Duodenal mucosa (tissue), 2 donors: ENCODE measurements at regions not wholly inside any gene's neighbourhood (a gene's known extent, or its start where the extent isn't known, plus 50 kb on each side); places are given as distances from the start of the nearest gene placed in this dataset.

Experiments used
- H3K27ac ChIP-seq: one replicate; pipeline ENCODE4 v1.7.0; 2013; ENCODE audit warnings: low read depth, low read length
- H3K27me3 ChIP-seq, 2 donors: one replicate each; pipeline ENCODE4 v1.7.0; 2013; ENCODE audit warnings: low read length in 2 of 2, control low read depth in 1 of 2; ENCODE audit not compliant: insufficient read depth in 2 of 2, control insufficient read depth in 1 of 2
- H3K36me3 ChIP-seq, 2 donors: one replicate each; pipeline ENCODE4 v1.7.0; 2013; ENCODE audit warnings: low read length in 2 of 2, control low read depth in 1 of 2; ENCODE audit not compliant: insufficient read depth in 2 of 2, control insufficient read depth in 1 of 2
- H3K4me1 ChIP-seq, 2 donors: one replicate each; pipeline ENCODE4 v1.7.0; 2013; ENCODE audit warnings: low read length in 2 of 2, control low read depth in 1 of 2; ENCODE audit not compliant: insufficient read depth in 2 of 2, control insufficient read depth in 1 of 2
- H3K4me3 ChIP-seq, 2 donors: one replicate each; pipeline ENCODE4 v1.7.0; 2013; ENCODE audit warnings: low read length in 2 of 2, low read depth in 1 of 2
- H3K9ac ChIP-seq, 2 donors: one replicate each; pipeline ENCODE4 v1.7.0; 2013; ENCODE audit warnings: low read length in 2 of 2, low read depth in 1 of 2
- H3K9me3 ChIP-seq, 2 donors: one replicate each; pipeline ENCODE4 v1.7.0; 2013; ENCODE audit warnings: low read length in 2 of 2, control low read depth in 1 of 2; ENCODE audit not compliant: control insufficient read depth in 1 of 2

- Histone ChIP-seq H3K4me3 (no peak overlapping the region), H3K9ac (no peak overlapping the region), H3K27me3 (no peaks in the 10 kb centered on the region), H3K27ac (no peak overlapping the region), H3K4me1 (peaks cover 15 to 23% of the 10 kb centered on the region in 2 donors), H3K9me3 (no peaks in the 10 kb centered on the region), H3K36me3 (no peaks in the 10 kb centered on the region)
Observed at GRCh38 chr14:89621791-89622638, 205.0 kb upstream of the FOXN3 start.

GRCh38 chr14:89621009-89621421 lies 204.0 kb upstream of the FOXN3 start:
- no peaks in the 10 kb centered on the region for H3K9me3 ChIP-seq
- peaks cover 21 to 33% of the 10 kb centered on the region in 2 donors for H3K4me1 ChIP-seq
- no peaks in the 10 kb centered on the region for H3K27me3 ChIP-seq
- no peak overlapping the region for H3K27ac ChIP-seq
- H3K36me3 ChIP-seq = no peaks in the 10 kb centered on the region
- H3K4me3 ChIP-seq = no peak overlapping the region
- peak overlapping the region; percentile 21 for H3K9ac ChIP-seq

- Histone ChIP-seq H3K4me3 (no peak overlapping the region), H3K9me3 (no peaks in the 10 kb centered on the region), H3K27ac (peak overlapping the region; percentile 4), H3K36me3 (no peaks in the 10 kb centered on the region), H3K4me1 (peaks cover 27 to 38% of the 10 kb centered on the region in 2 donors), H3K9ac (peak overlapping the region; percentile 21 to 69), H3K27me3 (no peaks in the 10 kb centered on the region)
Observed at GRCh38 chr14:89620436-89620835, 203.4 kb upstream of the FOXN3 start.

GRCh38 chr14:89619596-89619995 lies 202.6 kb upstream of the FOXN3 start:
- H3K27me3 ChIP-seq = no peaks in the 10 kb centered on the region
- H3K9me3 ChIP-seq = no peaks in the 10 kb centered on the region
- H3K4me1 ChIP-seq = peaks cover 29 to 43% of the 10 kb centered on the region in 2 donors
- no peak overlapping the region for H3K27ac ChIP-seq
- no peaks in the 10 kb centered on the region for H3K36me3 ChIP-seq
- H3K4me3 ChIP-seq = peak overlapping the region; percentile 86 to 89
- H3K9ac ChIP-seq = peak overlapping the region; percentile 67 to 69

GRCh38 chr14:89618811-89619551 lies 201.9 kb upstream of the FOXN3 start:
- Histone ChIP-seq H3K9ac (peak overlapping the region; percentile 69 to 81), H3K27me3 (no peaks in the 10 kb centered on the region), H3K36me3 (no peaks in the 10 kb centered on the region), H3K27ac (peak overlapping the region; percentile 58), H3K4me3 (peak overlapping the region; percentile 86 to 89), H3K4me1 (peaks cover 33 to 43% of the 10 kb centered on the region in 2 donors), H3K9me3 (no peaks in the 10 kb centered on the region)

- peak overlapping the region; percentile 86 to 89 for H3K4me3 ChIP-seq
Observed at GRCh38 chr14:89618330-89618708, 201.3 kb upstream of the FOXN3 start.

GRCh38 chr14:89617481-89618329 lies 200.7 kb upstream of the FOXN3 start:
- H3K4me1 ChIP-seq = peaks cover 37 to 43% of the 10 kb centered on the region in 2 donors
- H3K36me3 ChIP-seq = no peaks in the 10 kb centered on the region
- peak overlapping the region; percentile 86 to 89 for H3K4me3 ChIP-seq
- H3K27me3 ChIP-seq = no peaks in the 10 kb centered on the region
- H3K27ac ChIP-seq = no peak overlapping the region
- no peaks in the 10 kb centered on the region for H3K9me3 ChIP-seq
- peak overlapping the region; percentile 69 to 84 for H3K9ac ChIP-seq

More at GRCh38 chr14:89618330-89618708, 201.3 kb upstream of the FOXN3 start:
- H3K4me1 ChIP-seq = peaks cover 37 to 43% of the 10 kb centered on the region in 2 donors
- no peaks in the 10 kb centered on the region for H3K9me3 ChIP-seq
- no peaks in the 10 kb centered on the region for H3K36me3 ChIP-seq
- H3K27ac ChIP-seq = peak overlapping the region; percentile 45
- H3K27me3 ChIP-seq = no peaks in the 10 kb centered on the region
- peak overlapping the region; percentile 69 to 84 for H3K9ac ChIP-seq

GRCh38 chr14:89616852-89617341 lies 199.9 kb upstream of the FOXN3 start:
- Histone ChIP-seq H3K9ac (peak overlapping the region in 1 of 2 donors; percentile 69), H3K4me1 (peaks cover 34 to 43% of the 10 kb centered on the region in 2 donors), H3K4me3 (peak overlapping the region; percentile 86 to 89), H3K27me3 (no peaks in the 10 kb centered on the region), H3K27ac (no peak overlapping the region), H3K36me3 (no peaks in the 10 kb centered on the region), H3K9me3 (no peaks in the 10 kb centered on the region)

- Histone ChIP-seq H3K27ac (no peak overlapping the region), H3K9me3 (no peaks in the 10 kb centered on the region), H3K36me3 (no peaks in the 10 kb centered on the region), H3K4me3 (peak overlapping the region; percentile 86 to 89), H3K27me3 (no peaks in the 10 kb centered on the region), H3K9ac (no peak overlapping the region), H3K4me1 (peaks cover 32 to 43% of the 10 kb centered on the region in 2 donors)
Observed at GRCh38 chr14:89616425-89616824, 199.4 kb upstream of the FOXN3 start.
